ENCODE measurements at regions not wholly inside any gene's neighbourhood (a gene's known extent, or its start where the extent isn't known, plus 50 kb on each side); places are given as distances from the start of the nearest gene placed in this dataset.

DNA sequence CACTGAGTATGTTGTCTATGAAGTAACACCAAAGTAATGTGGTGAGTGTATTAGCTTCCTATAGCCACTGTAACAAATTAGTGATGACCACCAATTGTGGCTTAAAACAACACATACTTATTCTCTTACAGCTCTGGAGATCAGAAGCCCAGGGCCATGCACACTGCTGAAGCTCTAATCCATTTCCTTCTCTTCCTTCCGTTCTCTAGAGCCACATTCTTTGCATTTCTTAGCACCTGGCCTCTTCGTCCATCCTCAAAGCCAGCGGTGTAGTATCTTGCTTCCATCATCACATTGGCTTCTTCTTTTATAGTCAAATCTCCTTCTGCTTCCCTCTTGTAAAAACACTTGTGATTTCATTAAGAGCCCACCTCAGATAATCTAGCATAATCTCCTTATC is 230.3 kb upstream of the RFX3 start:
- TF ChIP-seq, protein P1, sequence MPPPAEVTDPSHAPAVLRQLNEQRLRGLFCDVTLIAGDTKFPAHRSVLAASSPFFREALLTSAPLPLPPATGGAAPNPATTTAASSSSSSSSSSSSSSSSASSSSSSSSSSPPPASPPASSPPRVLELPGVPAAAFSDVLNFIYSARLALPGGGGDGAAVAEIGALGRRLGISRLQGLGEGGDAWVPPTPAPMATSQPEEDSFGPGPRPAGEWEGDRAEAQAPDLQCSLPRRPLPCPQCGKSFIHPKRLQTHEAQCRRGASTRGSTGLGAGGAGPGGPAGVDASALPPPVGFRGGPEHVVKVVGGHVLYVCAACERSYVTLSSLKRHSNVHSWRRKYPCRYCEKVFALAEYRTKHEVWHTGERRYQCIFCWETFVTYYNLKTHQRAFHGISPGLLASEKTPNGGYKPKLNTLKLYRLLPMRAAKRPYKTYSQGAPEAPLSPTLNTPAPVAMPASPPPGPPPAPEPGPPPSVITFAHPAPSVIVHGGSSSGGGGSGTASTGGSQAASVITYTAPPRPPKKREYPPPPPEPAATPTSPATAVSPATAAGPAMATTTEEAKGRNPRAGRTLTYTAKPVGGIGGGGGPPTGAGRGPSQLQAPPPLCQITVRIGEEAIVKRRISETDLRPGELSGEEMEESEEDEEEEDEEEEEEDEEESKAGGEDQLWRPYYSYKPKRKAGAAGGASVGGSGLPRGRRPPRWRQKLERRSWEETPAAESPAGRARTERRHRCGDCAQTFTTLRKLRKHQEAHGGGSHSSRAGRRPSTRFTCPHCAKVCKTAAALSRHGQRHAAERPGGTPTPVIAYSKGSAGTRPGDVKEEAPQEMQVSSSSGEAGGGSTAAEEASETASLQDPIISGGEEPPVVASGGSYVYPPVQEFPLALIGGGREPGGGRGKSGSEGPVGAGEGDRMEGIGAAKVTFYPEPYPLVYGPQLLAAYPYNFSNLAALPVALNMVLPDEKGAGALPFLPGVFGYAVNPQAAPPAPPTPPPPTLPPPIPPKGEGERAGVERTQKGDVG (CRISPR knock-in tag; IDR thresholded peaks at IDR 0.05) = no peak
- TF ChIP-seq POLR2A (IDR thresholded peaks at IDR 0.05; ENCODE audit: low read depth, low read length) (no peak), TAF1 (IDR thresholded peaks at IDR 0.05; ENCODE audit: borderline replicate concordance, low read depth, low read length) (no peak)
